Brain pericyte (primary cell): ENCODE measurements at regions not wholly inside any gene's neighbourhood (a gene's known extent, or its start where the extent isn't known, plus 50 kb on each side); places are given as distances from the start of the nearest gene placed in this dataset.

Experiments used
- DNase-seq: peaks from one replicate; pipeline ENCODE4 v3.0.0-alpha.2; 2012; ENCODE audit warnings: low read depth, low spot score

DNA sequence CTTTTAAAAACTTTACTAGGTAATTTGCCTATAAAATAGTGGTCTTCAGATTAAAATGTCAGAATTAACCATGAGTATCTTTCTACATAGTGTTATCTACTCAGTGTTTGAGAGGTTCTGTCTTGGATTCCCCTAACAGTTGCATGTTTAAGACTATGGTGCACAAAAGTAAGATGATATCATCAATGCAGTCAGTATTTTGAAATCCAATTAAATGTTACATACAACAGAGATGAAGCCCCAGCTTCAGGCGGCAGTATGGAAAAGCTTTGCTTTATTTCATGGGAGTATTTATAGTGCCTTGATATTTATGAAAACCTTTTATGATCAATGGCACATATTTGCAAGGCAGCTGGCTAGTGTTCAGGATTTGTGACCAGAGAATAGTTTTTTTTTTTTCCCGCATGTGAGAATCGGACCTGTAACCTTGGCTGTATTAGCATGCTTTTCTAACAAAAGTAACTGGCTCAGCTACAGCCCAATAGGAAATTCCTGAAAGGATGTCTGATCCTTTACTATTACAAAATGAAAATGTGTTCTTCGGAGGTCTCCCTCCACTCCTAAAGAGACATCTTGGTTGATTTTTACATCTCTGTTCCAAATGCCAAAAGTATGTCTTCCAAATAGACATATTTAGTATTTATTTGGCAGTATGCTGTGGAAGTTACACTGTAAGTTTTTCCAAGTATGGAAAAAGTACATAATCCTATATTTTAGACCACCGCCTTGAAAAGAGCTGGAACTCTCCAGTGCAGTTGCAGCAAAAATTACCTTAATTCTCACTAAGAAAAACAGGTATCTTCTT lies 319.3 kb upstream of the UBE2E3 start:
- no peak for DNase-seq

DNA sequence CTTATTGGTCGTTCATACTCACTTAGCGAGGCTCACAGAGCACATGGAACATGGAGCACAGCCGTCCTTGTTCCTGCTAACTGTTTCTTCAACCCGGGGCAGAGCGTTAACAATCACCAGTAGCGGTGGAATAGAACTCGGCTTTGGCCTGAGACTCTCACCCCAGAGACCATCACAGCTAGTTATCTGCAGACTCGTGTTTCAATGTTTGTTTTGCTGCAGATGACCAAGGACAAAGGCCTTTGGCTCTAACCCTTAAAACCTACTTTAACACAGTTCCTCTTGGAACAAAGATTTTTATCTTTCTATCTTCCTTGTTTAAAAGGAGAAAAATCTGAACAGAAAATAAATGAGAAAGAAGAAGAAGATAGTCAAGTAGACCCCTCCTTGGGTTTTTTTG lies 320.2 kb upstream of the UBE2E3 start:
- no peak for DNase-seq

DNA sequence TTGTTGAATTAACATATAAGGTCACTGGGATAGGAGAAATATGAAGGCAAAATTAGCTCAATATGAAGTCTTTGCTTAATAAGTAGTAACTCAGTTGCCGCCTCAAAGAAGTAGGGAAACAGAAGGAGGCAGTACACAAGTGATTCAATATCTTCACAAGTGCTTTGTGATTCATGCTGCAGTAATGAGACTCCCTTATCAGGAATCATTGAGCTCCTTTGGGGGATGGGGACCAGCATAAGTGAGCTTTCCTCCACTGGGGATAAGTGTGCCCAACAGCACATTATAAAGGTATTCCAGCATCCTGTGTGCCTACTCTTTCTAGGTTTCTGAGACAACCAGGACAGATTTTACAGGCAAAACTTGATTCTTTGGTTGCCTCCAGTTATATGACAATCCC lies 323.4 kb upstream of the UBE2E3 start:
- DNase-seq = no peak

DNA sequence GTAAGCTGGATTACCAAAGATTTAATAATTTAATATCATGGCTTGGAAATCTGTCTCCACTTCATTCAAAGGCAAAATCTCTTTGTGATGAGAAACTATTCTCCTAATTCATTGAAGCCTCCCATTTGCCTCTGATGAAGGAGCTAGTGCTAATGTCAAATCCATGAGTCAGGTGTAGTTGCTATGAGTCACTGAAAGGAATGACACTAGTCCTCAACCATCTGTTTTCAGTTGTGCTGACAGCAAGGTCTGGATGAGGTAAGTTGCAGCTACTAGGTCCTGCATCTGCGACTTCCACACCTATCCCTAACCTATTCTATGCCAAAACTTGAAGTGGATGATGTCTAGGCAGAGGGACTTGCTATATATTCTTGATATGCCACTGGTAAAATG lies 324.0 kb upstream of the UBE2E3 start:
- DNase-seq = no peak

DNA sequence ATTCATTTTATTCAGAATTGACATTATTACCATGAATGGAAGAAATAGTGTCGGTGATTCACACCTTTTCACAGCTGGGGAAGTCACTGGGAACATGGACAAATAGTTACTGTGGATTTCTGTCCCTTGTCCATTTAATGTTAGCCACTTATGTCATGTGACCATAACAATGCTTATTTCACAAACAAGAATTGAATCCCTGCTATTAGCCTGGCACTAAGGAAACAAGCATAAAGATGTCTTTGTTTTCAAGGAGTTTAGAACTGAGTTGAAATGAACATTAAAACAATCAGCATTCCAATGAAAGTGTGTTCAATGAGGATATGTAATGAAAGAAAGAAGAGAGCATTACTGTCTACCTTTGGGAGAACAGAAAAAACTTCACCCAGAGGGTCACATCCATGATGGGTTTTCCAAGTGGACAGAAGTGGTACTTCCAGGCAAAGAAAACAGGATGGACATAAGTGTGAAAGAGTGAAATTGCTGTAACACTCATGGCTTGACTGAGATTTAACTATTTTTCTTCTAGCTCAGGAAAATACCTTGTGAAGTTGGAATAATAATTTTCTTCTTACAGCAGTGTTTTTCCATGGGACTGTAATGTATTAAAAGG lies 324.5 kb upstream of the UBE2E3 start:
- DNase-seq = no peak

DNA sequence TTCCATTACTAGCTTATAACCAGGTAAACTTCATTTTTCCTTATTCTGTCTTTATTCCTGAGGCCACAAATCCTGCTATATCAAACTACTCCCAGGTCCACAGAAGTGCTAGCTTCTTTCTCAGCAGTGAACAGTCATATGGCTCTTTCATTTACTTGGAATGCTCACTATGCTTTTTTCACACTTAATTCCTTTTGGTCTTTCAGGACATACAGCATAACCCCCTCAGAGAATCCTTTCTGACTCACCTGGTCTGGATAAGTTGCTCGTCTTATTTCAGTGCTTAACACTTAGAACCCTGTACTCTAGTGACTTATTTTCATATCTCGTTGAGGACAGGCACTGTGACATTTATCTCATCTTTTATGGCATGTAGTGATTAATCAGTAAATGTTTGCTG lies 325.0 kb upstream of the UBE2E3 start:
- DNase-seq = no peak

DNA sequence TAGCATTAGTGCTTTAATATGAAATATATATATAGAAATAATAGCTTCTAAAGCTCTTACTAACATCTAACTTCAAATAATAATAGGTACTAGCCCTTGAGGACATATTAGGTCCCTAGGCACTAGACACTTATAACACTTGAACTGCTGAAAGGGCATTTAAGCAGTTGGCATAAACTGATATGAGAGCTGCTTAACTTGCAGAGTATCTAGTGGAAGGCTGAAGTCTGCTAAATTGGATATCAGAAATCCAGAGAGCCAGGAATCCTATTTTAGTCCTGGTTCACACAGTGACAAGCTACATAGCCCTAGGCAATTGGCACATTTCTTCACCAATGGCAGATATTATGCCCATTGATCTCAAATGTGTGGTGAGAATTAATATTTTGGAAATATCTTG lies 326.9 kb upstream of the UBE2E3 start:
- DNase-seq = no peak

DNA sequence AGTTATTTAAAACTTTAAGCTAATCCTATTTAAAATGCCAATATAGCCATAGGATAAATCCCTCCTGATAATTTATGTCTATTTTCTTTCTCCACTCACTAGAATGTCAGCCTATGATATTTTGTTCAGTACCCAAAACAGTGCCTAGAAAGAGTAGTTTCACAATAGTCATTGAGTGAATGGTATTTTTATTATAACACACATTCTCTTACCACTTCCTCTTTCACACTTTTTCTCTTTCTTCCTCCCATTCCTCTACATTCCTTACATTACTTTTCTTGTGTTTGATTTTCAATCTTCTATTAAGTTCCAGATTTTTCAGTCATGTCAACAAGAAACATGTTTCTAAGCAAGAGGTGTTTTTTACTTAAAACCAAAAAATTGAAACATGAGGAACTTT lies 327.6 kb upstream of the UBE2E3 start:
- DNase-seq = no peak

DNA sequence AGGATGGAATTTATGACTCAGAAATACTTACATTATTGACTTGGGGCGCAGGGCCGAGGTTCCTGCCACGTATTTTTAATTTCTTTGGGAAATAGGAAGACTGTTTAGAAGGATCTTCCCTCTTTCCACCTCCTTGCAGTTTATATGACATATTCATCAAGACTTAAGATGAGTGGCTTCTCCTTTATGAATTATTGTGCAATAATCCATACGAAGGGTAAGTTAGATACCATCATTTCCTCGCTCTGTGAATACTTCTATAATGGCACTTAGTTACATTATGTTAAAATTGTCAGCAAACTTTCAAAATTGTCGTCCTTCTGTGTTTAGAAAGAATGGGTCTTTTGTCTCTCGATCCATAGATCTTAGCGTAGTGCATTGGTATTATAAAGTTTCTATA lies 328.8 kb upstream of the UBE2E3 start:
- DNase-seq = no peak

DNA sequence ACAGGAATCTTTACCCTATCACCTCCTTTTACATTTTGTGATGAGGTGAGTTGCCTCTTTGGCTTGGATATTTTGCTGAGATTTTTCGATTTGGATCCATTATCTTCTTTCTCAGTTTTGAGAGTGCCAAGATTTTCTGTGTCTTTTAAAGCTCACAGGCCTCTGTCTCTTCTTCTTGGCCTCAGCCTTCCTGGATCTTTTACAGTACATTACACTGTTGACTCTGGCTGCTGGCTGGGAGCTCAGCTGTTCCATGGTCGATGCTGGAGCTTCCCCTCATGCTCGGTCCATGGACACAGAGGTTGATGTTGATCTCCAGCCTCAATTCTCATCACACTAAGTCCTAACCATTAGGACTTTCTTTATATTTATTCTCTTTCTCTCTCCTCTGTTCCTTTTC lies 332.8 kb upstream of the UBE2E3 start:
- DNase-seq = no peak

DNA sequence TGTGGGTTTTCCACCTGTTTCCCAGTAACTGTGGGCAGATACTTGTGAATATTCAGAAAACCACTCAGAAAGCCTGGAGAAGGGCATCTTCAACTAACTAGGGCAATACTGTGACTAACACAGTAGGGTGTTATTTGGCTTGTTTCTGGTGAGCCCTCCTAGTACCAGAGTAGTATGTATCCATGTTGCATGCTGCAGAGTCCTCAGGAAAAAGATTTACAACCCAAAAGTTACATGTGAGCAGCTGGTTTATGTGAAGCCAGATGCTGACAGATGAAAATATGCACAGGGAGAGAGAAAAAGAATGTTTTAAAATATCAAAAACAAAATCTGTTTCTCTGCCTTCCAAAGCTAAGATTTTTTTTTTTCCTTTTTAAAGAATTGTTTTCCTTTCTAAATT lies 333.2 kb upstream of the UBE2E3 start:
- DNase-seq = no peak

DNA sequence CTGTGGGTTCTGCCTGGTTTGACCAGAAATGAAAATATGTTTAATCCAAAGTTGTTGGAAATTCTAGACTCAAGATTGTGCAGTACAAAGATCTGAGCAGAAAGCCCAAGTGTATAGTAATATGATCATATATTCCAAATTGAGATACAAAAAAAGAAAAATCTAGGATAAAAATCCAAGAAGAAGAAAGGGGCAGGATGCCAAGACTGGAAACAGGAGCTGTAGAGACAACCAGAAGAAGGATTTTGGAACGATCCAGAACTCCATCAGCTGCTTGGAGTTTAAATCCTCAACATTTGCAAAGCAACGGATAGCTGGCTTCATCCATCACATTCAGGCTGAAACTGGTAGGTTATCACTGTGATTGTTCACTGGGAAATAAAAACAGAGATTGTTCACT lies 333.6 kb upstream of the UBE2E3 start:
- DNase-seq = no peak

DNA sequence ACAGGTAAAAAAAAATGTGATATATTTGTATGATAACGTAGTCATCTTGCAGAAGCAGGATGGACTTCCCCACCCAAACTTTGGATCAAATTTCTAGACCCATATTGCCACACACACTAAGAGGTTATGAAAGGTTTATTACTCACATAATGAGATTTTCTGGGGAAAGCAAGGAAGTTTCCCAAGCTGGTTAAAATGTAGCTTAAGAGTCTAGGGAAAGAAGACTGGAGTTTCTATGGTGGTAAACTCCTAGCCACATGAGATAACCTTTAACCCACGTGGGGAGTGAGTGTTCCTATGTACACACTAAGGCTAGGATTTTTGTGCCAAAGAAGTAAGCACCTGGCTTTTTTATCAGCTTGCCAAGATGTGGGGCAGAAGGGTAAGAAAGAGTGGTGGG lies 335.7 kb upstream of the UBE2E3 start:
- DNase-seq = no peak

DNA sequence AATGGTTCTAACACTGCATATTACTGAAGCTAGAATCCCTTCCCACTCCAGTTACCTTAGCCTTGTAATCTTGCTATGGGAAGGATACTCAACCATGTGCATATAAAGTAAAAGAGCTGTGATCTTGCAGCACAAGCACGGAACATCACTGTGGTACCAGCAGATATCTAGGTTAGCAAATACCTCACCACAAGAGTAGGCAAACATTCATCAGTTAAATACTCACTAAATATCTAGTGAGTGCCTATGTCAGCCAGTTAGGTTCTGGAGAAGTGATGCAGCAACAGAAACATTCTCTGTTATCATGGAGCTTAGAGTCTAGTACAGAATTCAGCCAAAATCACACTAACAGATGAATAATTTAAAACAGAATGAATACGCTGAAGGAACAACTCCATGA lies 349.6 kb upstream of the UBE2E3 start:
- DNase-seq = no peak

DNA sequence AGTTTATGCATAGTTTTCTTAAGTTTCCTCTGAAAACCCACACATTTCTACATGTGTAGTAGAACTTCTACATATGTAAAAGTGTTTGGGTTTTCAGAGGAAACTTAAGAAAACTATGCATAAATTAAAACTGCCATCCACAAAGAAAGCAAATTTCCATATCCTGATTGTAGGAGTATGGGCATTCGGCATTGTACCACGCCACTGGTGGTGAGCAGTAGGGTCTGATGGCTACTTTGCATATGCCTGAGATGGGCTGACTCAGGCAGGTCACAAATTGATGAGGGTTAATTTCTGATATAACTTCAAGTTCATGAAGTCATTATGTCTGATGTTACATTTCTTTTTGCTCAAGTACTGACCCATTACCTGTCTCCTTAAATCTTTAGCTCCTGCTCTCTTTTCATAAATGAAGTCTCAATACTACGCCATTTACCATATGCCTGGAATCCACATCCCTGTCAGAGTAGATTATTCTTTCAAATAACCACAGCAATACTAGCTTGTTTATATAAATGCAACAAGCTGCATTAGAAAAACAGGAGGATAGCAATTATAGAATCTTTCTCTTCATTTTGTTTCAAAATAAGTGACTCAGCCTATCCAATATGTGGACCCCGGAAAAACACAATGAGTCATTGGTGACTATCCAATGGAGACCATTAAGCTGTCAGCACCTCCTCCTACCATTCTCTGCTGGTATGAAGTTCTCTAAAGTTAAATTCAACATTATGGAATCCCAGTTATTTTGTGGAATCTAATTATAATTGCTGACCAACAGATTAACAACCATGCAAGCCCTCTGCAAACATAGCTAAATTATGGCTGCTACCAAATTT lies 355.2 kb upstream of the UBE2E3 start:
- peak; percentile 60 for DNase-seq

DNA sequence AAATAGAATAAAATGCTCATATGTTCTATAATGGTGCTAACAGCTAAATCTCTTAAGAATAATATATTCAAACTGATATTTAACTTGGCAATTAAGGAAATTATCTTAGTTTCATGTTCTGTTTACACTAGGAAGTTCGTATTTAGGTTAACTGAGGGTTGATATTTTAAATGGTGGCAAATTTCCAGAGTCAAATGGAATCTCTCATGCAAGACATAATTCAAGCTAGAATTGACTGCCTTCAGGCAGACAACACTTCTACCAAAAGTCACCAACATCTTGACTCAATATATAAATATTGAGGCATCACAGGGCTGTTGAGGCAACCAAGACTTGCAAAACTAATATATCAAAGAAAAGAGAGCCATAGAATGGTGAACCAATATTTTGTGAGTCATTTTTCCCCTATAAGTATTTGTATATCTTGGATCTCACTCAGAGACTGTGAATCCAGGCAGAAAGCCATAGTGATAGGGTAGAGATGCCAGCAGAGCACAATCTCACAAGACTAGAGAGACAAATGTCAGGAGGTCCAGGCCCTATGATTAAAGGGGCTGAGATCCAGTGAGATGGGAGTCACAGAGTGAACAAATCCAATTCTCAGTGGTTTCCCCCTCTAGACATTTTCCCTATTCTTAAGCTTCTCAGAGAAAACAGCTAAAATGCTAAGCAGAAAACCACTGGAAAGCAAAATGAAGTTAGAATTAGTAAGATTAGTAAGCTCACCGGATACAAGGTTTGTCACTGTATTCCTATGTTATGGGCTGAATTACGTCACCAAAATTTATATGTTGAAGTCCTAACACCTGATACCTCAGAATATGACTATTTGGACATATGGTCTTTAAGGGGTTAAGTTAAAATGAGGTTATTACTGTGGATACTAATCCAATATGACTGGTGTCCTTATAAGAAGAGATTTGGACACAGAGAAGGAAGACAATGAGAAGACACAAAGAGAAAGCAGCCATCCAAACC lies 358.2 kb upstream of the UBE2E3 start:
- DNase-seq = peak; percentile 31

DNA sequence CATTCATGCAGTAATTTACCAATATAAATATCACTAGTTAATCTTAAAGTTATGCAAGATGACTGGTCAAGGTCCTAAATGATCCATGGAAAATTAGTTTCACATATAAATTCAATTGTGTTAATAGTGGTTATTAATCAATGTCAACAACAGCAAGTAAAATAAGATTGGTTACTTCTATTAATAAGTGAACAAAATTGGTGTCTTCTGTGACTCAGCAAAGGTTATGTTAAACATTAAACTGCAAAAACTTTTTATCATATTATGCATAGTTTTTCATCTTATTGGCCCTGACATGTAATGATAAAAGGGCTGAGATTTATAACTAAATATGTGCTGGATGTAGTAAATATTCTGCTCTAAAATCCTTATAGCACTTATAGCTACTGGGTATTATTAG lies 359.0 kb upstream of the UBE2E3 start:
- no peak for DNase-seq

DNA sequence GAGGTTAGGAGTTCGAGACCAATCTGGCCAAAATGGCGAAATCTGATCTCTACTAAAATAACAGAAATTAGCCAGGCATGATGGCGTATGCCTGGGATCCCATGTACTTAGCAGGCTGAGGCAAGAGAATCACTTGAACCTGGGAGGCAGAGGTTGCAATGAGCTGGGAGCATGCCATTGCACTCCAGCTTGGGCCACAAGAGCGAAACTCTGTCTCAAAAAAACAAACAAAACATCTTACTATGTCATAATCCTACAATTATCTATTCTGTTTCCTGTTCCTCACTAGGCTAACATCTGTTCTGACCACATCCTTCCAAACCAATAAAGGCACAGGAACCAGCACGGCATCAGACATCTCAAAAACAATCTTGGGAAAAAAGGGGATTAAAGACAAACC lies 361.8 kb upstream of the UBE2E3 start:
- DNase-seq = no peak

DNA sequence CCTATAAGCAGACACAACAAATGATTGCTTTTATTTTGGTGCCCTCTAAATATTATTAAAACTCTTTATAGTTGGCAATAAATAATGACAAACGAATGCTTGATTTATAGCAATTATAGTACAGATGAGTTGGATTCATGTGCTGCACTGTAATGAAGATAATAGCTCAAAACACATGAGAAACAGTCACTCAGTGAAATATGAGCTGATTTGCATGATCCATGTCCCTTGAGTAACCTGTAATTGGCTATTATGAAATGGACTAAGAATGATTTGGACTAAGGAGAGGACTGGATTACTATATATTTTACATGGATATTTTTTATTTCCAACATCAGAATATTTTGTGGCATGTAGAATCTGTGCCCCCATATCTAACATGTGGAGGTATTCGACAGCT lies 365.6 kb upstream of the UBE2E3 start:
- no peak for DNase-seq

DNA sequence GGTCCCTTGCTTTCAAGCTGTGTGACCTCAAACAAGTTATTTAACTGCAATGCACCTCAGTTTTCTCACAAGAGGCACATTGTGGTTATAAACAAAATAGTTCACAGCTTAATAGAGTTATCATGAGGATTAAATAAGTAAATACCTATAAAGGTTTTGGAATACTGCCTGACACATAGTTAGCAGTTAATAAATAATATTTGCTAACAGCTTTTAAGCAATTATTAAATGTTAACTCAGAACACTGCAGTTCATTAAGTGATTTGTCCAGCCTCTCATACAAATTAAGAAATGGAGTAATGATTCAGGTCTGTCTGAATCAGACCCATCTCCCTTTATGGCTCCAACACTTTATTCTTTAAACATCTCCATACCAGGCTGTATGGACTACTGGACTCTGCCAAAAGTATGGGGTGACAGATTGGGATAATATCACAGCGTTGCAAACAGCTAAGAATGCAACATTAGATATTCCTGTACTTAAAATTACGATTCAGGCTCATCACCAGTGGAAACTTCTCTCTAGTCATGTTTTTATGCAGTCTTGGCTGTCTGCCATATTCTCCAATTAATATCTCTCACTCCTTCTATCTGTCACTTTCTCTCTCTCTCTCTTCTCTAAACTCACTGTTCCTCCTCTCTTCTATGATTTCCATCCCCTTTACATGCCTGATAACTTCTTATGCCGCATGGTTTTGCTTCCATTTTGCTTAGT lies 370.6 kb upstream of the UBE2E3 start:
- no peak for DNase-seq

DNA sequence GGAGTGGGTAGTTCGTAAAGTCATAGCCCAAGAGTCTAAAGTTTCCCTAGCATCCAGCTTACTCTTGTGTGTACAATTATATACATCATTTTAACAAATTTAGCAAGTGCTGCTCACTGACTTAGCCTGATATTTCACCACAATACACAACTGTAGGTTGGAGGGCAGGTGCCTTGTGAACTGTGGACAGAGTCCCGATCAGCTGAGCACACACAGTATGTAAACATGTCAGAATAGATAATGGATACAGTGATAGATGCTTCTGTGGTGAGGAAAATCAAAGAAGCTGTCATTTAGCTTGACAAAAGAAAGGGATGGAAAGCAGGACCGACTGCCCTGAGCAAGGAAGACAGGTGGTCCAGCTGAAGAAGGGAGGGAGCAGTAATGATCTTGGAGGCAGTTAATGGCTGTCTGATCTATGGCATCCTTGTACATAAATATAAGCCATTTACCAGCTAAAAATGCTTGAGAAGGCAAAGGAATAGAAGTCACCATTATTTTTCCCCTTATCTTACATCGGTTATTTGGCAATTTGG lies 372.8 kb upstream of the UBE2E3 start:
- DNase-seq = no peak
